Lower leg skin (tissue), 3 donors: ENCODE measurements at regions not wholly inside any gene's neighbourhood (a gene's known extent, or its start where the extent isn't known, plus 50 kb on each side); places are given as distances from the start of the nearest gene placed in this dataset.

ENCODE experiments used
- CTCF ChIP-seq, 3 donors: fragments of 450-650 bp; IDR thresholded peaks; one replicate each; pipeline ENCODE4 v1.5.1; 2016; ENCODE audit warnings: antibody characterized with exemption in 3 of 3, mild to moderate bottlenecking in 3 of 3, moderate library complexity in 2 of 3
- POLR2A ChIP-seq, 2 donors: fragments of 450-650 bp; IDR thresholded peaks; one replicate each; pipeline ENCODE4 v1.6.1; 2016 to 2017; ENCODE audit warnings: antibody characterized with exemption in 2 of 2, mild to moderate bottlenecking in 1 of 2, moderate library complexity in 1 of 2

DNA sequence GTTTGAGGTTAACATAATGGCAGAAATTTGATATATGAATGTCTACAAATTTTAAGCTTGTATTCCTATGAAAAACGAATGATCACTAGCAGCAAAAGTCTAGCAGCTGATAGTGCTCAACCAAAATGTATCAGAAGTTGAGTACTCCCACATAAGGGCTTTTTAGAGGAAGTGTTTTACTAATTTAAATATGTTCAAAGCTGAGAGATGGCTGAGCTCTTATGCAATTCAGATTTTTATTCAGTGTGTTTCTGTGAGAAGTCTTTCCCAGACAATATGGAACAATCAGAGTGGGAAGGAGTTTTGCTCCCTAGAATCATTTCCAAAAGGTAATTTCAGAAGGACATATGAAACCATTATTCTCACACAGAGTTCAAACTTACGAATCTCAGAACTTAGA lies 327.0 kb downstream of the ZPLD1 start:
- no peak for TF ChIP-seq POLR2A (IDR thresholded peaks at IDR 0.05)
- no peak for TF ChIP-seq CTCF (IDR thresholded peaks at IDR 0.05)
